Suprapubic skin (tissue), 3 donors: ENCODE measurements at regions not wholly inside any gene's neighbourhood (a gene's known extent, or its start where the extent isn't known, plus 50 kb on each side); places are given as distances from the start of the nearest gene placed in this dataset.

ENCODE experiments used
- CTCF ChIP-seq, 2 donors: fragments of 200-600 bp in 1 of 2; fragments of 450-650 bp in 1 of 2; sonication (generic) in 1 of 2; IDR thresholded peaks; one replicate each; pipeline ENCODE4 v1.5.1; 2016 to 2019; ENCODE audit warnings: antibody characterized with exemption in 2 of 2, mild to moderate bottlenecking in 1 of 2, moderate library complexity in 1 of 2
- POLR2A ChIP-seq, 2 donors: fragments of 450-650 bp; IDR thresholded peaks; one replicate each; pipeline ENCODE4 v1.6.1; 2017; ENCODE audit warnings: antibody characterized with exemption in 2 of 2, mild to moderate bottlenecking in 2 of 2, moderate library complexity in 2 of 2

- TF ChIP-seq POLR2A (IDR thresholded peaks at IDR 0.05) (no peak), CTCF (IDR thresholded peaks at IDR 0.05) (no peak)
Measured at GRCh38 chr9:22990349-22990748, 543.7 kb downstream of the DMRTA1 start.
